ENCODE measurements at regions not wholly inside any gene's neighbourhood (a gene's known extent, or its start where the extent isn't known, plus 50 kb on each side); places are given as distances from the start of the nearest gene placed in this dataset.

- TF ChIP-seq SIN3A (IDR thresholded peaks at IDR 0.05; ENCODE audit: borderline replicate concordance, insufficient read depth, low read length) (no peak), POLR2AphosphoS5 (IDR thresholded peaks at IDR 0.05; ENCODE audit: low read depth, low read length) (no peak), TAF1 (IDR thresholded peaks at IDR 0.05; ENCODE audit: borderline replicate concordance, insufficient read depth, low read length) (no peak), REST (IDR thresholded peaks at IDR 0.05; ENCODE audit: insufficient read depth in 1 of 2, low read depth in 2 of 2, low read length in 2 of 2) (no peak)
Measured at GRCh38 chr13:99902657-99903056, 68.9 kb downstream of the ZIC5 start.

Data from PFSK-1 (cell line).